ENCODE measurements at regions not wholly inside any gene's neighbourhood (a gene's known extent, or its start where the extent isn't known, plus 50 kb on each side); places are given as distances from the start of the nearest gene placed in this dataset.

DNA sequence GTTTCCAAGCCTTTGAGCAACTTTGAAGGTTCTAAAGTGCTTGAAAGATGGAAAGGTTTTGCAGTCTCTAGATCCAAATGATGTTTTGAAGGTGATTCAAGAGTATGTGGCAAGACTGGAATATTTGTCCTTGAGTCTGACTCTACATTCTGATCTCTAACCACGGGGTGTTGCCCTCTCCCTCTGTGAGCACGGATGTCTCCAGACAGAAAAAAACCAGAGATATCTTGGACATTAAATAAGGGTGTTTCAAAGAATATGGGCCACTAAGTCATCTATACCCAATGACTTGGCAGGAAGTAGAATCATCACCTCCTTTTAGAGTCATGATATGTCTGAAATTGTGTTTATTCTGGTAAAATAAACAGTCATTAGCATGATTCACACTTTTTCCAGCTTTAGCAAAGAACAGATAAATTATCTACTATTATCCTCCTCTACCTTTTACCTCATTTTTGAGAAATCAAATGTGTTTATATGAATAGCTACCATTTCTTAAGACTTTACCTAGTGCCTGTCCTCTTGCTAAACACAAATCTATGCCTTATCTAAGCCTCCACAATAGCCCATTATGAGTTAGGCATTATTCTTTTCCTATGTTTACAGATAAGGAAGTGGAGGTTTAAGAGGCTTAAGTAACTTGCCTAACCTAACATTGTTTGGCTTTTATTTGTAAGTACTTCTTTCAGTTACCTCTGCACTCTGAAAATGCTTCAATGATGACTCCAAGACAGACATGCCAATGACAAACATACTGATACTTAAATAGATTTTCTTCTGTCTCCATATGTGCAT, 384.4 kb downstream of the BMP2 start:
- Histone ChIP-seq H3K9ac (ENCODE audit: low read depth in 2 of 2, low read length in 2 of 2) (no peak overlapping the region), H3K9me3 (no peaks in the 10 kb centered on the region), H3K36me3 (no peaks in the 10 kb centered on the region), H3K4me1 (no peaks in the 10 kb centered on the region), H3K27ac (no peak overlapping the region), H3K4me3 (no peak overlapping the region), H3K27me3 (no peaks in the 10 kb centered on the region)
- DNase-seq = no peak
- intact Hi-C loops (cut with DNase I) = no loop called here
- TF ChIP-seq, protein P1, sequence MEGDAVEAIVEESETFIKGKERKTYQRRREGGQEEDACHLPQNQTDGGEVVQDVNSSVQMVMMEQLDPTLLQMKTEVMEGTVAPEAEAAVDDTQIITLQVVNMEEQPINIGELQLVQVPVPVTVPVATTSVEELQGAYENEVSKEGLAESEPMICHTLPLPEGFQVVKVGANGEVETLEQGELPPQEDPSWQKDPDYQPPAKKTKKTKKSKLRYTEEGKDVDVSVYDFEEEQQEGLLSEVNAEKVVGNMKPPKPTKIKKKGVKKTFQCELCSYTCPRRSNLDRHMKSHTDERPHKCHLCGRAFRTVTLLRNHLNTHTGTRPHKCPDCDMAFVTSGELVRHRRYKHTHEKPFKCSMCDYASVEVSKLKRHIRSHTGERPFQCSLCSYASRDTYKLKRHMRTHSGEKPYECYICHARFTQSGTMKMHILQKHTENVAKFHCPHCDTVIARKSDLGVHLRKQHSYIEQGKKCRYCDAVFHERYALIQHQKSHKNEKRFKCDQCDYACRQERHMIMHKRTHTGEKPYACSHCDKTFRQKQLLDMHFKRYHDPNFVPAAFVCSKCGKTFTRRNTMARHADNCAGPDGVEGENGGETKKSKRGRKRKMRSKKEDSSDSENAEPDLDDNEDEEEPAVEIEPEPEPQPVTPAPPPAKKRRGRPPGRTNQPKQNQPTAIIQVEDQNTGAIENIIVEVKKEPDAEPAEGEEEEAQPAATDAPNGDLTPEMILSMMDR (IDR thresholded peaks at IDR 0.05) = no peak

DNA sequence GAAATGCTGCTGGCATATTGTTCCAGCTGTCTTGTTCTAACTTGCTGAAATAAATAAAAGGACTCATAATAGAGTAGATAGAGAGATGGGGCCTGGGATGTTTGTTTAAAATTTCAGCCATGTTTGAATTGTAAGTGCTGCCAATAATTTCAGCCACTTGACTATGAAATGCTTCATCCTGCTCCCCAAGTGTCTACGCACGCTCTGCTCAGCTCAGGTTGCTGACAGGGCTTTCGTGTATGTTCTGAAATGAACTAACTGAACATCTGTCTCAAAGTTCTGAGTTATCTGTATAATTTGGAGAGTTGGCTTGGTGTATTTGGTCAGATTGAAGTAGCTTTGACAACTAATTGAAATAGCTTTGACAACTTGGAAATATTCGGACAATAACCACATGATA, 387.8 kb downstream of the BMP2 start:
- Histone ChIP-seq H3K4me3 (no peak overlapping the region), H3K27ac (no peak overlapping the region), H3K9ac (ENCODE audit: low read depth in 2 of 2, low read length in 2 of 2) (no peak overlapping the region), H3K27me3 (no peaks in the 10 kb centered on the region), H3K4me1 (no peaks in the 10 kb centered on the region), H3K9me3 (no peaks in the 10 kb centered on the region), H3K36me3 (no peaks in the 10 kb centered on the region)
- intact Hi-C loops (cut with DNase I) = no loop called here
- no peak for DNase-seq
- TF ChIP-seq, protein P1 (IDR thresholded peaks at IDR 0.05) = no peak

DNA sequence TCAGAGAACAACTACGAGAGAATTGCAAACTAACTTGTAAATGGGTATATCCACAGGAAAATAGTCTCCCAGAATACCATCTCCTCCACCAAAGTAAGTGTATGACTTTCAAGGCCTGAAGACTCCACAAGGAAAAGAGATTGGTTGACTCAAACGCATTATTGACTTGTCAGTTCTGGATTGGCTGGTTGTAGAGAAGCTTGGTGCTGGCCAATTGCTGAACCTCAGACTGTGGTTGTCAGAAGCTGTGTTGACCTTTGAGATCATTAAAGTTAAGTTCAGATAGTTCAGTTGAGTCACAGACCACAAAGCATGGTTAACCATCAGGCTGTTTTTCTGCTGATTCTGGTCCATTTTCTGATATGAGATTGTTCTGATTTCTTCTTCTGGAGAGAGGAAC, 388.3 kb downstream of the BMP2 start:
- intact Hi-C loops (cut with DNase I) = no loop called here
- no peak for DNase-seq
- Histone ChIP-seq H3K9ac (ENCODE audit: low read depth in 2 of 2, low read length in 2 of 2) (no peak overlapping the region), H3K27ac (no peak overlapping the region), H3K4me3 (no peak overlapping the region), H3K36me3 (no peaks in the 10 kb centered on the region), H3K27me3 (no peaks in the 10 kb centered on the region), H3K4me1 (no peaks in the 10 kb centered on the region), H3K9me3 (no peaks in the 10 kb centered on the region)
- TF ChIP-seq, protein P1 (IDR thresholded peaks at IDR 0.05) = no peak

DNA sequence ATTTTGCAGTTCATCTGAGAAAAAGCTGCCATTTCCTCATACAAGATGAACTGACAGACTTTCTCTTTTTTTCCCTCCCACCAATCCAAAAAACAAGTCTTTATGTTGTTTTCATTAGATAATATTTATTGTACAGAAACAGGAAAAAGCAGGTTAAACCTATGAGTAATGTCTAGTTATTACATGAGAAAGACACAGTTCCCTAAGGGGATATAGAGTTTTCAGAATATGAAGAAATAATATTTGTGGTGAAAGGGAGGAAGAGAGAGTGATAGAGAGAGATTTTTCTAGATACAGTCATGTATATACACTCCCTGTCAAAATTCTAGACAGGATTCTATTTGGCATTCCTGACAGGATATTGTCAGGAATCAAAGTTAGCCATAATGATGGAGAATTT, 392.4 kb downstream of the BMP2 start:
- no peaks in the 10 kb centered on the region for H3K9me3 ChIP-seq
- no peaks in the 10 kb centered on the region for H3K36me3 ChIP-seq
- no peak overlapping the region for H3K4me3 ChIP-seq
- intact Hi-C loops (cut with DNase I) = no loop called here
- no peaks in the 10 kb centered on the region for H3K27me3 ChIP-seq
- H3K4me1 ChIP-seq = no peaks in the 10 kb centered on the region
- TF ChIP-seq, protein P1 (IDR thresholded peaks at IDR 0.05) = no peak
- DNase-seq = no peak
- no peak overlapping the region for H3K27ac ChIP-seq
- H3K9ac ChIP-seq (ENCODE audit: low read depth in 2 of 2, low read length in 2 of 2) = no peak overlapping the region

DNA sequence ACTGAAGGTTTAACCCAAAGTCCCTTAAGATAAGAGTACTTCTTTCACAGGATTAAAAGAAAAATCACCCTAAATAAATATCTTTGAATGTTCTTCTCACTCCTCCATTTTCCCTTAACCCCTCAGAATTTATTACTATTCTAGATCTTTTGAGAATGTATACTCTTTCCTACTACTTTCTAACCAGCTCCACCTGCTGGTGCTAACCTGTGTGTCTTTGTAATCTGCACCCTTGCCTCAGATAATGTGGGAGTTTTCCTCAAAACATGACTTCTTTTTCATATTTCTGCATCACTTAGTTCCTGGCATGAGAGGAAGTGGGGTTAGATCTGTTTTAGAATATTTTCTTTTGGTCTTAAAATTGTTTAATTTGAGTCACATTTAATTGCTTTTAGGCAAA, 394.2 kb downstream of the BMP2 start:
- no peak overlapping the region for H3K27ac ChIP-seq
- TF ChIP-seq, protein P1 (IDR thresholded peaks at IDR 0.05) = no peak
- no peaks in the 10 kb centered on the region for H3K9me3 ChIP-seq
- intact Hi-C loops (cut with DNase I) = no loop called here
- H3K36me3 ChIP-seq = no peaks in the 10 kb centered on the region
- no peak overlapping the region for H3K4me3 ChIP-seq
- peak; percentile 26 for DNase-seq
- no peaks in the 10 kb centered on the region for H3K27me3 ChIP-seq
- no peaks in the 10 kb centered on the region for H3K4me1 ChIP-seq
- H3K9ac ChIP-seq (ENCODE audit: low read depth in 2 of 2, low read length in 2 of 2) = no peak overlapping the region

Data from colonic mucosa (tissue), 4 donors.